Anterior cingulate cortex (tissue), 58 donors: ENCODE measurements at regions not wholly inside any gene's neighbourhood (a gene's known extent, or its start where the extent isn't known, plus 50 kb on each side); places are given as distances from the start of the nearest gene placed in this dataset.
A peak's percentile ranks its signal among the peaks of the same experiment; 100 is the strongest.
"Not testable (repeated sequence)": the region's sequence is repeated elsewhere in the genome, so short reads cannot be mapped to it uniquely, and the experiment has no call there.

Experiments used
- DNase-seq, 58 donors: peaks; one replicate each; lab custom pipeline; 2025; lab: John Stamatoyannopoulos, UW

DNA sequence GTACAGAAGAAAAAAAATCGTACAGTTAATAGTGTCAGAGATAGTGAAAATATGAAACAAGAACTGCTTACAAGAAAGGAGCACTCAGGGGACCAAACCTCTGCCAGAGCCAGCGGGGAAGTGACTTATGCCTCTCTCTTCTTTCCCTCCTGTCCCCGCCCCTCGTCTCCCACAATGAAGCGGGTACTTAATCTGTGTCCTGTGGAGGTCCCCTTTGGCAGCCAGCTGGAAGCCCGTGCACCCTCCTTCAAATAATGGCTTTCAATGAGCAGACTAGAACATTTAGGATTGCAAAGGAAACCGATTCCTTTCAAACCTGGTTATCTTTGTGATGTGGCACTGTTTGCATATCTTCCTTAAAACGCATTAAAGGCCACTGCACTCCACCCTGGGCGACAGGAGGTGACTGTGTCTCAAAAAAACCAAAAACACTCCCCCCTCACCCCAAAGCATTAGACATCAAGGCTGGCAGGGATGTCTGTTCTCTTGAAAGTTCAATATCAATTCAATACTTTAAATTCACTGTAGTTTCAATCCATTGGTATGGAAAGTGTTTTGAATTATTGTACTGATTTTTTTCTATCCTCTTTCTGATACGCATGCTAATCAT is 51.7 kb downstream of the PPIAL4C start:
- not testable (repeated sequence) for DNase-seq

- peak; percentile 27 to 89 (median 79) for DNase-seq
Measured at GRCh38 chr1:149636286-149637122, 52.9 kb downstream of the PPIAL4C start.

DNA sequence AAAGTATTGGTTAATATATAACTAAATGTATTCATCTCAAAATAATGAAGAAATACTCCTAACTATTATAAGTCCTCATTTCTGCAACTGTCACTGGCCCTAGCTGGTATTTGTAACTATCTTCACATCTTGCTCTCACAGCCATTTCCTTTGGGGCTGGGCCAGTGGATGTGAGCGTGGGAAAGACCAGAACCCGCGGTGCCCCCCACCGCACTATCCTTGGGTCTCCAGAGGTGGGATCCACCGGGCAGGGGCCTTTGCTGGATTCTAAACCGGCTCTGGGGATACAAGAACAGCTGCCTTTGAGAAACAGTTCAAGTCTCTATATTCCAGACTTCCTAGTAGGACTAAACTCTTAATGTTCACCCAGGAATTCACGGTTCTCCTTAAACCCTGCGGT is 54.8 kb downstream of the PPIAL4C start:
- not testable (repeated sequence) for DNase-seq

GRCh38 chr1:149638901-149639658 is 55.4 kb downstream of the PPIAL4C start:
- DNase-seq, result not testable (repeated sequence)

- not testable (repeated sequence) for DNase-seq
Measured at GRCh38 chr1:149641179-149641578, 57.5 kb downstream of the PPIAL4C start.

GRCh38 chr1:149644818-149645217 is 61.2 kb downstream of the PPIAL4C start:
- not testable (repeated sequence) for DNase-seq

- DNase-seq, result peak in 7 of 58 donors; percentile 1 to 31 (median 4)
Measured at GRCh38 chr1:149646360-149647017, 62.8 kb downstream of the PPIAL4C start.

DNA sequence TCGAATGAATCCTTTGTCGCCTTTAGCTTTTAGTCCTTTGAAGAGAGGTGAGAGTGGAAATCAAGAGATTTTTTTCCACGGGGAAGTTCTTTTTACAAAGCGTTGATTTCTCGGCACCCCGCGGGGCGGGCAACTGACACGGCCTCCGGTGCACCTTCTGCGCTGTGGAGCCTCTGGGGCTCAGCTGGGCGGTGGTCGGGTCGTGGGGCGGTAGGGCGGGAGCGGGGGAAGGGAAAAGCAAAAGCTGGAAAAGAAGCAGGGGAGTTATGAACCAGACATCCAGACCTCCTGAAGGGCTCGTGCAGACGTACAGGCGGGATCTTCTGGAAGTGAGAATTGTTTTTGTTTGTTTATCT is 63.3 kb downstream of the PPIAL4C start:
- peak in 7 of 58 donors; percentile 0 to 13 (median 2) for DNase-seq

DNA sequence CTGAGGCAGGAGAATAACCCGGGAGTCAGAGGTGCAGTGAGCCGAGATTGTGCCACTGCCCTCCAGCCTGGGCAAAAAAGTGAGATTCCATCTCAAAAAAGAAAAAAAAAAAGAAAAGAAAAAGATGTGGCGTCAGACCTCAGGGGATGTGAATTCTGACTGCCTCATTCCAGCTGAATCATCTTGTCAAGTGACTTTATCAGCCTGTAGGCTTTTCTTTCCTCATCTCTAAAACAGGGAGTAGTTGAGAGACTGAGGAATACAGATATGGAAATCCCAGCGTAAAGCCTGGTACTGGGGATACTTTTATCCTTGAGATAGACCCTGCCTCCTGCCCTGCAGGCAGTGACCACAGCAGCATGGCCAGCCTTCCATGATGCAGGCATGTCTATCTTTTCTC is 74.1 kb downstream of the PPIAL4C start:
- not testable (repeated sequence) for DNase-seq

DNA sequence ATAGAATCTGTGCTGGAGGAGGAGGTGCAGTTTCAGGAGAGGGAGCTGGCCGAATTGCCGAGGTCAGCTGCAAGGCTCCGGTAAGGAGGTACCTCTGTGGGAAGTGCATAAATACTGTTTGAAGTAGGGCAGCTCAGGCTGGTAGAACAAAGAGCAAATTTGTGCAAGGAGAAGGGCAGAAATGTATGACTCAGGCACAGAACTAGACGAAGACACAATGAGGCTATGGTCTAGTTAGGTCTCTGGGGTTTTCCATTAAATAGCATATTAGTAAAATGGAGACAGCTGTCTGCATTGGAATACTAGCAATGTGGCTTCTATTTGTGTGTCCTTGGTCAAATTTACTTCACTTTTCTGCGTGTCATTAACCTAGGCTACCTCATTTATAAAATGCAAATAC is 74.5 kb downstream of the PPIAL4C start:
- not testable (repeated sequence) for DNase-seq

DNA sequence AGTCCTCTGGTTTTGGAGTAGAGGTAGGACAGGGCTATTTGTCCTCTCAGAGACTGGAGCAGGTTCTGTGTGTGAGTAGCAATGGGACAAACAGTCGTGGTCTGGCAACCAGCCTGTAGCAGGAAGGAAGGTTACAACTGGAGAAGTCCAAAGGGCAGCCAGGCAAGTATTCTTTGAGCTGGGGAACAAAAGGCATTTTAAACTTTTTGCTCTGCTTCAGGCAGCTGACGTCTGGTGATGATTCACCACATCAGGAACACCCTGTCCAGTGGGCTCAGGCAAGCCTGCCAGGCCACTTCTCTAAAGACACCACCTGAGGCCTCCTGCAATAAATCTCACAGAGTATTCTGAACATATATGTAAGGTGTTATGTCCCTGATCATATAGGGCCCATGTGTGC is 81.0 kb downstream of the PPIAL4C start:
- DNase-seq, result not testable (repeated sequence)

- not testable (repeated sequence) for DNase-seq
Measured at GRCh38 chr1:149665033-149665432, 81.4 kb downstream of the PPIAL4C start.

- DNase-seq, result not testable (repeated sequence)
Measured at GRCh38 chr1:149665528-149665927, 81.9 kb downstream of the PPIAL4C start.

DNA sequence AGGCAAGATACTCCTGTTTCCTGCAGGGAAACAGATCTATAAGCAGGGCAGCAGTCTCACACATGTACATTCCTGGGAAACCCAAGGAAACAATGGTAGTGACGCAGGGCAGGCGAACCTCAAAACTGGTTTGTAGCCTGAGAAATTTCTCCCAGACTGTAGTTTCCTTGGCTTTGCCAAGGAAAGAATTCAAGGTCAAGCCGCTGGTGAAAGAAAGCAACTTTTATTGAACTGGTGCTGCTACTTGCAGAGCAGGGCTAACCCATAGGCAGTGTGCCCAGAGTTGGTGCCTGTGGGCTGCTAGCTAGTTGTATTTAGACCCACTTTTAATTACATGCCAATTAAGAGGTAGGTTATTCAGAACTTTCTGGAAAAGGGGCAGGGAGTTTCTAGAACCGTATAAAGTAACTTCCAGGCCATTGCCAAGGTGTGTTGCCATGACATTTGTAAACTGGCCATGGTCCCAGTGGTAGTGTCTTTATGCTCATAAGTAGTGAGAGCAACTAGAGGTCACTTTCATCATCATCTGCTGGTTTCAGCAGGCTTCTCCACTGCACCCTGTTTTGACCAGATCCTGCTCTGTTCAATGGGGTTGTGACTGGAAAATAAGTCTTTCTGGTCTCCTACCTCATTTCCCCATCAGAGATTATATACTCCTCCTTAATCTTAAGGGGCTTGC is 89.7 kb downstream of the PPIAL4C start:
- peak in 19 of 58 donors; percentile 1 to 73 (median 15) for DNase-seq

GRCh38 chr1:149674921-149675320 is 91.3 kb downstream of the PPIAL4C start:
- not testable (repeated sequence) for DNase-seq

GRCh38 chr1:149677359-149677758 is 93.7 kb downstream of the PPIAL4C start:
- not testable (repeated sequence) for DNase-seq

GRCh38 chr1:149686593-149687238 is 95.8 kb upstream of the FCGR1A start:
- DNase-seq, result not testable (repeated sequence)

DNA sequence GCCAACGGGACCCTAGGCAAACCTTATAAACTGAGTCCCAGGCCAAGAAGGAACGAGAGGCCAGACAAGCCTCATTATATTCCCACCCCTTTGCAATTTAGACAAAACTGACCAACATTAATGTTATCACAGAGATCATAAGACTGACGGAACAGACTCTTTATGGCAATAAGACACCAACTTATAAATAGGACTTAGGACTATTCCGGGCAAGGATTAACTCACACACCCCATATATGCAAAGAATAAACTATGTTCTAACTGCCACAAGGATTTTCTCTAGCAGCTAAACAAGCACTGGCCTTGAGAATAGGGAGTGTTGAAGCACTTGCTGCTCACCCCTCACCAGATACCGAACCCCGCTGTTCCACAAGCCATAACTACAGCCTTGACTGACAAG is 91.1 kb upstream of the FCGR1A start:
- DNase-seq, result not testable (repeated sequence)

DNA sequence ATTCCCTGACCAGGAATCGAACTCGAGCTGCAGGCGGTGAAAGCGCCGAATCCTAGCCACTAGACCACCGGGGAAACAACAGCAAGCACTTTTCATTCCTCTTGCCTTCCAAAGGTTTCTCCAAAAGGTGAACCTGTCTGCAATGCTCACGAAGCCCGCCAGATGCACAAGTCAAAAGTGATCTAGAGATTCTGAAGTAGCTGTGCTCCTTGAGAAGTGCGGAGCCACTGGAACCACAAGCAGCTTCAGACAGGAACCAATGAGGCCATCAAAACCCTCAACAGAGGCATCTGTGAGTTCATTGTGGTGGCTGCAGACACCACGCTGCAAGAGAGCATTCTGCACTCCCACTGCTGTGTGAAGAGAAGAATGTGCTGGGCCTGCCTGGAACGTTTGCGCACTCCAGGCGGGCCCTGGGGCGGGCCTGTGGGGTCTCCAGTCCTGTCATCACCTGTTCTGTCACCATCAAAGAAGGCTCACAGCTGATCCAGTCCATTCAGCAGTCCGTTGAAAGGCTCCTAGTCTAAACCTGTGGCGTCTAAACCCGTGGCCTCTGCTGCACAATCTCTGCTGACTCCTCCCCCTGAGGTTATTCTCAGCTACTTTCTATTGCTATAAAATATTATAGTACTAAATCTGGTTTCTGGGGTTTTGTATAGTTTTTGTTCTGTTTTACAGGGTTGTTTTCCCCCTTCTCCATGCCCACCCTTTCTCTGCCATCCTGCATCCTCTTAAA is 89.5 kb upstream of the FCGR1A start:
- DNase-seq, result not testable (repeated sequence)
